ENCODE measurements at regions not wholly inside any gene's neighbourhood (a gene's known extent, or its start where the extent isn't known, plus 50 kb on each side); places are given as distances from the start of the nearest gene placed in this dataset.
"Not testable (repeated sequence)": the region's sequence is repeated elsewhere in the genome, so short reads cannot be mapped to it uniquely, and the experiment has no call there.

- 60 to 62% methylated on average over 12 of the region's 12 CpGs for WGBS, 2 donors
- no peak overlapping the region for H3K4me3 ChIP-seq (ENCODE audit: low read depth in 1 of 2, low read length in 2 of 2)
Observed at GRCh38 chr17:20944014-20944865, 98.6 kb downstream of the USP22 start.

DNA sequence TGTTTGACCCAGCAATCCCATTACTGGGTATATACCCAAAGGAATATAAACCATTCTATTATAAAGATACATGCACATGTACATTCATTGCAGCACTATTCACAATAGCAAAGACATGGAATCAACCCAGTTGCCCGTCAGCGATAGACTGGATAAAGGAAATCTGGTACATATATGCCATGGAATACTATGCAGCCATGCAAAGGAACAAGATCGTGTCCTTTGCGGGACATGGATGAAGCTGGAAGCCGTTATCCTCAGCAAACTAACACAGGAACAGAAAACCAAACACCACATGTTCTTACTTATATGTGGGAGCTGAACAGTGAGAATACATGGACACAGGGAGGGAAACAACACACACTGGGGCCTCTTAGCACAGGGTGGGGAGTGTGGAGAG is 95.1 kb downstream of the USP22 start:
- not testable (repeated sequence) for H3K9me3 ChIP-seq (ENCODE audit: control insufficient read depth in 2 of 2, insufficient read depth in 1 of 2, low read depth in 1 of 2, low read length in 1 of 2); H3K36me3 ChIP-seq (ENCODE audit: control insufficient read depth in 2 of 2, insufficient read depth in 2 of 2, low read length in 1 of 2); H3K4me1 ChIP-seq (ENCODE audit: control insufficient read depth in 2 of 2, insufficient read depth in 2 of 2, low read length in 1 of 2); H3K4me3 ChIP-seq (ENCODE audit: low read depth in 1 of 2, low read length in 2 of 2); H3K27ac ChIP-seq (ENCODE audit: low read depth in 2 of 2, low read length in 1 of 2); H3K27me3 ChIP-seq (ENCODE audit: control insufficient read depth in 1 of 2, insufficient read depth in 2 of 2, low read length in 2 of 2)
- 95 to 96% methylated on average over 5 of the region's 5 CpGs for WGBS, 2 donors

More at GRCh38 chr17:20944014-20944865, 98.6 kb downstream of the USP22 start:
- H3K27me3 ChIP-seq (ENCODE audit: control insufficient read depth in 1 of 2, insufficient read depth in 2 of 2, low read length in 2 of 2) = no peaks in the 10 kb centered on the region
- H3K36me3 ChIP-seq (ENCODE audit: control insufficient read depth in 2 of 2, insufficient read depth in 2 of 2, low read length in 1 of 2) = no peaks in the 10 kb centered on the region
- H3K4me1 ChIP-seq (ENCODE audit: control insufficient read depth in 2 of 2, insufficient read depth in 2 of 2, low read length in 1 of 2) = no peaks in the 10 kb centered on the region
- no peak overlapping the region for H3K27ac ChIP-seq (ENCODE audit: low read depth in 2 of 2, low read length in 1 of 2)
- no peaks in the 10 kb centered on the region for H3K9me3 ChIP-seq (ENCODE audit: control insufficient read depth in 2 of 2, insufficient read depth in 1 of 2, low read depth in 1 of 2, low read length in 1 of 2)

- Histone ChIP-seq H3K36me3 (ENCODE audit: control insufficient read depth in 2 of 2, insufficient read depth in 2 of 2, low read length in 1 of 2) (no peaks in the 10 kb centered on the region), H3K9me3 (ENCODE audit: control insufficient read depth in 2 of 2, insufficient read depth in 1 of 2, low read depth in 1 of 2, low read length in 1 of 2) (no peaks in the 10 kb centered on the region), H3K27ac (ENCODE audit: low read depth in 2 of 2, low read length in 1 of 2) (no peak overlapping the region), H3K4me3 (ENCODE audit: low read depth in 1 of 2, low read length in 2 of 2) (no peak overlapping the region), H3K27me3 (ENCODE audit: control insufficient read depth in 1 of 2, insufficient read depth in 2 of 2, low read length in 2 of 2) (no peaks in the 10 kb centered on the region), H3K4me1 (ENCODE audit: control insufficient read depth in 2 of 2, insufficient read depth in 2 of 2, low read length in 1 of 2) (no peaks in the 10 kb centered on the region)
- WGBS, 2 donors = 68 to 71% methylated on average over 10 of the region's 10 CpGs
Observed at GRCh38 chr17:20948984-20949777, 93.6 kb downstream of the USP22 start.
